SK-N-SH (cell line): ENCODE measurements at regions not wholly inside any gene's neighbourhood (a gene's known extent, or its start where the extent isn't known, plus 50 kb on each side); places are given as distances from the start of the nearest gene placed in this dataset.

Experiments used
- CTCF ChIA-PET: fragments of 300-600, 350-600 bp; formaldehyde crosslinking; extraction: SDS; loops from one replicate; lab custom pipeline; 2021; lab: Yijun Ruan, JAX
- POLR2A ChIA-PET: fragments of 350-600 bp; sonication (Branson Sonifier 250); formaldehyde crosslinking; extraction: SDS; loops from one replicate; lab custom pipeline; 2020; ENCODE audit warnings: antibody characterized with exemption, inconsistent platforms; lab: Yijun Ruan, JAX
- DNase-seq: peaks from one replicate; pipeline ENCODE4 v3.0.0; 2012
- H2AFZ ChIP-seq: fragments of 200-600 bp; sonication (generic); 2 replicates; pipeline ENCODE4 v1.8.1; 2016; ENCODE audit warnings: antibody characterized with exemption, mild to moderate bottlenecking, low read depth
- H3F3A ChIP-seq: fragments of 200-600 bp; sonication (generic); replicated peaks from 2 replicates; pipeline ENCODE3; 2016; ENCODE audit warnings: antibody characterized with exemption, mild to moderate bottlenecking; ENCODE audit not compliant: insufficient read depth
- H3K27ac ChIP-seq, 2 experiments: fragments of 200-500 bp in 1 of 2; fragments of 200-600 bp in 1 of 2; sonication (Bioruptor generic) in 1 of 2; sonication (generic), shearing (Covaris generic) in 1 of 2; 2 replicates each; pipeline versions ENCODE4 v1.5.1 to v1.6.1; 2014 to 2016; ENCODE audit warnings: low read depth in 2 of 2, inconsistent platforms in 1 of 2, low read length in 1 of 2, mild to moderate bottlenecking in 1 of 2, mixed read lengths in 1 of 2
- H3K27me3 ChIP-seq: fragments of 200-600 bp; sonication (generic), shearing (Covaris generic); 2 replicates; pipeline ENCODE4 v1.6.1; 2016; ENCODE audit warnings: mixed run types; ENCODE audit not compliant: insufficient read depth
- H3K36me3 ChIP-seq, 2 experiments: fragments of 200-500 bp in 1 of 2; fragments of 200-600 bp in 1 of 2; sonication (Bioruptor generic) in 1 of 2; sonication (generic) in 1 of 2; replicated peaks in 1 of 2; 2 replicates each; pipeline versions ENCODE3 to v1.5.1; 2014 to 2016; ENCODE audit warnings: low read length in 1 of 2, mild to moderate bottlenecking in 1 of 2; ENCODE audit not compliant: insufficient read depth in 2 of 2, control insufficient read depth in 1 of 2
- H3K4me1 ChIP-seq, 2 experiments: fragments of 200-500 bp in 1 of 2; fragments of 200-600 bp in 1 of 2; sonication (Bioruptor generic) in 1 of 2; sonication (generic), shearing (Covaris generic) in 1 of 2; 2 replicates each; pipeline versions ENCODE4 v1.5.1 to v1.6.1; 2014 to 2016; ENCODE audit warnings: low read depth in 1 of 2, low read length in 1 of 2, mixed run types in 1 of 2; ENCODE audit not compliant: insufficient read depth in 2 of 2, control insufficient read depth in 1 of 2
- H3K4me2 ChIP-seq: fragments of 200-600 bp; sonication (generic), shearing (Covaris generic); 2 replicates; pipeline ENCODE4 v1.6.1; 2017; ENCODE audit warnings: mixed run types
- H3K4me3 ChIP-seq, 2 experiments: fragments of 200-500 bp in 1 of 2; fragments of 200-600 bp in 1 of 2; sonication (Bioruptor generic) in 1 of 2; sonication (generic), shearing (Covaris generic) in 1 of 2; 2 replicates each; pipeline versions ENCODE4 v1.5.1 to v1.8.1; 2014 to 2016; ENCODE audit warnings: low read depth in 2 of 2, inconsistent platforms in 1 of 2, low read length in 1 of 2, mild to moderate bottlenecking in 1 of 2, mixed read lengths in 1 of 2, moderate library complexity in 1 of 2
- H3K79me2 ChIP-seq: fragments of 200-600 bp; sonication (generic); 2 replicates; pipeline ENCODE4 v1.8.1; 2017; ENCODE audit warnings: mild to moderate bottlenecking; ENCODE audit not compliant: insufficient read depth
- H3K9ac ChIP-seq: fragments of 200-600 bp; sonication (generic); 2 replicates; pipeline ENCODE4 v1.6.1; 2017; ENCODE audit warnings: mixed run types
- H3K9me2 ChIP-seq: fragments of 200-600 bp; sonication (generic); 2 replicates; pipeline ENCODE4 v1.6.1; 2017; ENCODE audit warnings: mixed run types
- H3K9me3 ChIP-seq: fragments of 200-600 bp; sonication (generic); 2 replicates; pipeline ENCODE4 v1.6.1; 2017; ENCODE audit warnings: mixed run types, mild to moderate bottlenecking, moderate library complexity
- H4K20me1 ChIP-seq: fragments of 200-600 bp; sonication (generic); 2 replicates; pipeline ENCODE4 v1.6.1; 2017; ENCODE audit warnings: mild to moderate bottlenecking, mixed run types; ENCODE audit not compliant: insufficient read depth
- CHD2 ChIP-seq: fragments of 150-350 bp; IDR thresholded peaks from 2 replicates; pipeline ENCODE4 v1.6.1; 2018; ENCODE audit warnings: low read length; ENCODE audit not compliant: partially characterized antibody
- FOSL2 ChIP-seq: IDR thresholded peaks from 2 replicates; pipeline ENCODE4 v1.4.0; 2012; ENCODE audit warnings: low read depth, mild to moderate bottlenecking, moderate library complexity, borderline replicate concordance
- GATA2 ChIP-seq: sonication (generic); formaldehyde crosslinking; IDR thresholded peaks from 2 replicates; pipeline ENCODE4 v1.5.0; 2020; ENCODE audit warnings: mild to moderate bottlenecking, missing genetic modification reagents
- MEF2A ChIP-seq: IDR thresholded peaks from 2 replicates; pipeline ENCODE4 v1.4.0; 2012; ENCODE audit warnings: low read depth, borderline replicate concordance
- RAD21 ChIP-seq: IDR thresholded peaks from 2 replicates; pipeline ENCODE4 v1.6.1; 2012; ENCODE audit warnings: mild to moderate bottlenecking, low read length
- RFX5 ChIP-seq: IDR thresholded peaks from 2 replicates; pipeline ENCODE4 v1.6.1; 2012; ENCODE audit warnings: mild to moderate bottlenecking, improper control_type of control experiment, low read length
- SIN3A ChIP-seq: IDR thresholded peaks from 2 replicates; pipeline ENCODE4 v1.6.1; 2012; ENCODE audit warnings: low read depth, mild to moderate bottlenecking, low read length, moderate library complexity, borderline replicate concordance
- SMC3 ChIP-seq: IDR thresholded peaks from 2 replicates; pipeline ENCODE4 v1.6.1; 2012; ENCODE audit warnings: low read depth, low read length, improper control_type of control experiment
- TAF1 ChIP-seq: IDR thresholded peaks from 2 replicates; pipeline ENCODE4 v1.6.1; 2012; ENCODE audit warnings: low read depth, mild to moderate bottlenecking, low read length, moderate library complexity, borderline replicate concordance
- TCF12 ChIP-seq: IDR thresholded peaks from 2 replicates; pipeline ENCODE4 v1.4.0; 2012
- TEAD4 ChIP-seq: IDR thresholded peaks from 2 replicates; pipeline ENCODE4 v1.4.0; 2012; ENCODE audit warnings: mild to moderate bottlenecking, borderline replicate concordance; ENCODE audit not compliant: insufficient read depth
- YY1 ChIP-seq: IDR thresholded peaks from 2 replicates; pipeline ENCODE4 v1.4.0; 2012; ENCODE audit warnings: low read depth, mild to moderate bottlenecking
- WGBS: methylation state at CpG from one replicate; pipeline ENCODE4 v1.1.6; 2017; ENCODE audit warnings: low lambda C conversion rate; 5-methylcytosine and 5-hydroxymethylcytosine counted together
- TF ChIP-seq, protein P1 (sequence below): IDR thresholded peaks from 2 replicates; pipeline ENCODE4 v1.4.0; 2012; ENCODE audit warnings: low read depth, borderline replicate concordance
- TF ChIP-seq, protein P2 (sequence below): fragments of 150-350 bp; IDR thresholded peaks from 2 replicates; pipeline ENCODE4 v1.6.1; 2017; ENCODE audit warnings: antibody characterized with exemption, low read length, low read depth, borderline replicate concordance
- TF ChIP-seq, protein P3 (sequence below): fragments of 200-600 bp; sonication (generic); IDR thresholded peaks from 2 replicates; pipeline ENCODE4 v1.6.1; 2017; ENCODE audit warnings: antibody characterized with exemption, mild to moderate bottlenecking, moderate library complexity
- TF ChIP-seq, protein P4 (sequence below): IDR thresholded peaks from 2 replicates; pipeline ENCODE4 v1.4.0; 2012; ENCODE audit warnings: low read depth, borderline replicate concordance
- TF ChIP-seq, protein P5 (sequence below): IDR thresholded peaks from 2 replicates; pipeline ENCODE4 v1.4.0; 2012; ENCODE audit warnings: low read depth

DNA sequence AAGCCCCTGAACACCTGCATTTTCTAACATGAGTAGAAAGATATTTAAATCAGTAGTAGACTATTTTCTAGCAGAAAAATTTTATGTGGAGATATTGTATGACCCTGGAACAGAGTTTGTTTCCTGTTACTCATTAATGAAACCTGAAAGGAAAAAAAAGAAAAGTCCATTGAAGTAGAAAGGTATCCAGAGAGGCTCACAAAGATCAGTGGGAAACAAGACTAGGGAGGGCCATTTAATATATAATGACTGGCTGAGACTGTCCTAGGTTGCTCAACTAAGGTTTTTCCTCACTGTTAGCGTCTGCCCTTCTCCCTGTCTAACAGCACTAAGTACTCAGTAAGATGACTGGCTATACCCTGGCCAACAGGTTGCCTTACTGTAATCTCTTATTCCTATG is 788.6 kb downstream of the GLUD2 start:
- DNase-seq = no peak
- TF ChIP-seq SIN3A (no peak), TAF1 (no peak), RAD21 (no peak), TEAD4 (no peak), RFX5 (no peak), MEF2A (no peak), FOSL2 (no peak), YY1 (no peak)
- TF ChIP-seq, protein P1, sequence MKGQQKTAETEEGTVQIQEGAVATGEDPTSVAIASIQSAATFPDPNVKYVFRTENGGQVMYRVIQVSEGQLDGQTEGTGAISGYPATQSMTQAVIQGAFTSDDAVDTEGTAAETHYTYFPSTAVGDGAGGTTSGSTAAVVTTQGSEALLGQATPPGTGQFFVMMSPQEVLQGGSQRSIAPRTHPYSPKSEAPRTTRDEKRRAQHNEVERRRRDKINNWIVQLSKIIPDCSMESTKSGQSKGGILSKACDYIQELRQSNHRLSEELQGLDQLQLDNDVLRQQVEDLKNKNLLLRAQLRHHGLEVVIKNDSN = no peak
- TF ChIP-seq, protein P2, sequence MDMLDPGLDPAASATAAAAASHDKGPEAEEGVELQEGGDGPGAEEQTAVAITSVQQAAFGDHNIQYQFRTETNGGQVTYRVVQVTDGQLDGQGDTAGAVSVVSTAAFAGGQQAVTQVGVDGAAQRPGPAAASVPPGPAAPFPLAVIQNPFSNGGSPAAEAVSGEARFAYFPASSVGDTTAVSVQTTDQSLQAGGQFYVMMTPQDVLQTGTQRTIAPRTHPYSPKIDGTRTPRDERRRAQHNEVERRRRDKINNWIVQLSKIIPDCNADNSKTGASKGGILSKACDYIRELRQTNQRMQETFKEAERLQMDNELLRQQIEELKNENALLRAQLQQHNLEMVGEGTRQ = no peak
- Histone ChIP-seq H3K9me3 (no peaks in the 10 kb centered on the region), H3K9ac (no peak overlapping the region), H3K36me3 (no peaks in the 10 kb centered on the region), H3K79me2 (no peaks in the 10 kb centered on the region), H2AFZ (no peak overlapping the region), H3K27ac (no peak overlapping the region), H3K9me2 (no peaks in the 10 kb centered on the region), H3F3A (no peaks in the 10 kb centered on the region), H3K4me3 (no peak overlapping the region), H4K20me1 (no peaks in the 10 kb centered on the region), H3K4me2 (no peak overlapping the region), H3K27me3 (no peaks in the 10 kb centered on the region), H3K4me1 (no peaks in the 10 kb centered on the region)
- WGBS = 6% methylated on average over 1 of the region's 1 CpG
- ChIA-PET CTCF (no interaction called here), POLR2A (no interaction called here)

DNA sequence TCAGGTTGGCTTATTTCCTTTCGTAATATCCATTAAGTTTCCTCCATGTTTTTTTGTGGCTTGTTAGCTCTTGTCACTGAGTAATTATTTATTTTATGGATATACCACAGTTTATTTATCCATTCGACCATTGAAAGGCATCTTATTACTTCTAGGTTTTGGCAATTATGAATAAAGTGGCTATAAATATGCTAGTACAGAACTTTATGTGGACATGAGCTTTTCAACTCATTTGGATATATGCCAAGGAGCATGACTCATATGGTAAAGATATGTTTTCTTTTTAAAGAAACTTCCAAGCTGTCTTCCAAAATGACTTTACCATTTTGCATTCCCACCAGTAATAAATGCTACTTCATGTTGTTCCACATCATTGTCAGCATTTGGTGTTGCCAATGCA is 803.6 kb downstream of the GLUD2 start:
- no peaks in the 10 kb centered on the region for H3K36me3 ChIP-seq
- CTCF ChIA-PET = no interaction called here
- no peaks in the 10 kb centered on the region for H4K20me1 ChIP-seq
- H3K27me3 ChIP-seq = no peaks in the 10 kb centered on the region
- H3K79me2 ChIP-seq = no peaks in the 10 kb centered on the region
- no peaks in the 10 kb centered on the region for H3K9me2 ChIP-seq
- POLR2A ChIA-PET = no interaction called here
- H3K27ac ChIP-seq = no peak overlapping the region
- no peak overlapping the region for H2AFZ ChIP-seq
- H3F3A ChIP-seq = no peaks in the 10 kb centered on the region
- DNase-seq = no peak
- H3K4me3 ChIP-seq = no peak overlapping the region
- TF ChIP-seq MEF2A (no peak), GATA2 (no peak), SMC3 (no peak), TCF12 (no peak), CHD2 (no peak)
- TF ChIP-seq, protein P3, sequence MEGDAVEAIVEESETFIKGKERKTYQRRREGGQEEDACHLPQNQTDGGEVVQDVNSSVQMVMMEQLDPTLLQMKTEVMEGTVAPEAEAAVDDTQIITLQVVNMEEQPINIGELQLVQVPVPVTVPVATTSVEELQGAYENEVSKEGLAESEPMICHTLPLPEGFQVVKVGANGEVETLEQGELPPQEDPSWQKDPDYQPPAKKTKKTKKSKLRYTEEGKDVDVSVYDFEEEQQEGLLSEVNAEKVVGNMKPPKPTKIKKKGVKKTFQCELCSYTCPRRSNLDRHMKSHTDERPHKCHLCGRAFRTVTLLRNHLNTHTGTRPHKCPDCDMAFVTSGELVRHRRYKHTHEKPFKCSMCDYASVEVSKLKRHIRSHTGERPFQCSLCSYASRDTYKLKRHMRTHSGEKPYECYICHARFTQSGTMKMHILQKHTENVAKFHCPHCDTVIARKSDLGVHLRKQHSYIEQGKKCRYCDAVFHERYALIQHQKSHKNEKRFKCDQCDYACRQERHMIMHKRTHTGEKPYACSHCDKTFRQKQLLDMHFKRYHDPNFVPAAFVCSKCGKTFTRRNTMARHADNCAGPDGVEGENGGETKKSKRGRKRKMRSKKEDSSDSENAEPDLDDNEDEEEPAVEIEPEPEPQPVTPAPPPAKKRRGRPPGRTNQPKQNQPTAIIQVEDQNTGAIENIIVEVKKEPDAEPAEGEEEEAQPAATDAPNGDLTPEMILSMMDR = no peak
- TF ChIP-seq, protein P4, sequence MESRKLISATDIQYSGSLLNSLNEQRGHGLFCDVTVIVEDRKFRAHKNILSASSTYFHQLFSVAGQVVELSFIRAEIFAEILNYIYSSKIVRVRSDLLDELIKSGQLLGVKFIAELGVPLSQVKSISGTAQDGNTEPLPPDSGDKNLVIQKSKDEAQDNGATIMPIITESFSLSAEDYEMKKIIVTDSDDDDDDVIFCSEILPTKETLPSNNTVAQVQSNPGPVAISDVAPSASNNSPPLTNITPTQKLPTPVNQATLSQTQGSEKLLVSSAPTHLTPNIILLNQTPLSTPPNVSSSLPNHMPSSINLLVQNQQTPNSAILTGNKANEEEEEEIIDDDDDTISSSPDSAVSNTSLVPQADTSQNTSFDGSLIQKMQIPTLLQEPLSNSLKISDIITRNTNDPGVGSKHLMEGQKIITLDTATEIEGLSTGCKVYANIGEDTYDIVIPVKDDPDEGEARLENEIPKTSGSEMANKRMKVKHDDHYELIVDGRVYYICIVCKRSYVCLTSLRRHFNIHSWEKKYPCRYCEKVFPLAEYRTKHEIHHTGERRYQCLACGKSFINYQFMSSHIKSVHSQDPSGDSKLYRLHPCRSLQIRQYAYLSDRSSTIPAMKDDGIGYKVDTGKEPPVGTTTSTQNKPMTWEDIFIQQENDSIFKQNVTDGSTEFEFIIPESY = no peak
- TF ChIP-seq, protein P5, sequence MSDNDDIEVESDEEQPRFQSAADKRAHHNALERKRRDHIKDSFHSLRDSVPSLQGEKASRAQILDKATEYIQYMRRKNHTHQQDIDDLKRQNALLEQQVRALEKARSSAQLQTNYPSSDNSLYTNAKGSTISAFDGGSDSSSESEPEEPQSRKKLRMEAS = no peak
- TF ChIP-seq, protein P1 = no peak
- TF ChIP-seq, all 33 proteins: peak for 0
- Histone ChIP-seq H3K9me3 (no peaks in the 10 kb centered on the region), H3K4me1 (no peaks in the 10 kb centered on the region), H3K9ac (no peak overlapping the region), H3K4me2 (no peak overlapping the region)
- 1% methylated on average over 2 of the region's 2 CpGs for WGBS
